HG03520 (cell line): ENCODE measurements at regions not wholly inside any gene's neighbourhood (a gene's known extent, or its start where the extent isn't known, plus 50 kb on each side); places are given as distances from the start of the nearest gene placed in this dataset.
"Not testable (repeated sequence)": the region's sequence is repeated elsewhere in the genome, so short reads cannot be mapped to it uniquely, and the experiment has no call there.

Experiments used
- ATAC-seq: cut with Tn5 transposase; IDR thresholded peaks from one replicate; pipeline ENCODE4 v1.9.1; 2021; ENCODE audit warnings: mild to moderate bottlenecking, moderate library complexity; ENCODE audit not compliant: unreplicated experiment

DNA sequence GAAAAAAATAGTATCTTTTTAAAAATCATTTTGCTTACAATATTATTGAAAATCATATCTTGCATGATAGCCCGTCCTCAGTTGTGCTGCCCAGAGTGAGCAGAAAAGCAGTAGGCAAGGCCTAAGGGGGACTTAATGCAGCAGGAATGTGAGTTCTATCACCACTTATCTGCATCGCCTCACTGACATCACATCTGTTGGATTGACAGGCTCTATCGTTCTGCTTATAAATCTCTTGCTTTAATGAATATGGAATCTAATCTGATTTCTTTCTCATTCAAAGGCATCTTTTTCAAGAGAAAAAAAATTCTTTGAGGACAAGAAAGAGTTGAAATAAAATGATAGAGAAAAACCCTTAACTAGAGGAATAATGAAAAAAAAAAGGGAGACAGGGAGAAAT is 249.9 kb downstream of the PAPSS1 start:
- ATAC-seq = no peak

DNA sequence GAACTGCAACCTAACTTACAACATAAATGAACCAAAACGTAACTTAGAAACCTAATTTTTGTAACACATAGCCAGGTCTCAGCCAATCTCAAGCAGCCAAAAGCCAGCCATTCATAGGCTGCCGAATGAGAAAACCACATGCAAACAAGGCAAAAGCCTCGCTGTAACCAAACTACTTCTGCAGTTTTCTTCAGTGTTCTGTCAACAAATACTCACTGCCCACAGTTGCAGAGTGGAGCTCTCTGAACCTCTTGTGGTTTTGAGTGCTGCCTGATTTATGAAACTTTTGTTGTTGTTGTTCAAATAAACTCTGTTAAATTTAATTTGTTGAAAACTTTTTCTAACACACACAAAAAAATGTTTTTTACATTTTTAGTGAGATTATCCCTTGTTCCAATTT is 251.2 kb downstream of the PAPSS1 start:
- no peak for ATAC-seq

DNA sequence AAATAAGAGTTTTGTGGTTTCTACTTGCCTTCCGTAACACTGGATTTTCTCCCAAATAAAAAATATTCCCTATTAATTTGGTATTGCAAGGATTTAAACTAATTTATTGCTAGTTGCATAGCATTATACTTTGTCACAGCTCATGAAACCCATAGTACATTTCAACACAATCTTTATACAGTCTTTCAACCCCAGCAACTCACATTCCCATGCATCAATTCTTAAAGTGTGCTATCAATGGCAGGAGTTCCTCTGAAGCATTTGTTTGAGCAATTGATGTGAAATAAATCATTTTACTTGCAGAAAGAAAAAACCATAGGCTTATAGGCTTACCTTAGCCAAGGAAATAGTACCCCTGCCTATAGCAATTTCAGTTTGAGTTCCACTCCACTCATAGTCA is 251.9 kb downstream of the PAPSS1 start:
- ATAC-seq = no peak

DNA sequence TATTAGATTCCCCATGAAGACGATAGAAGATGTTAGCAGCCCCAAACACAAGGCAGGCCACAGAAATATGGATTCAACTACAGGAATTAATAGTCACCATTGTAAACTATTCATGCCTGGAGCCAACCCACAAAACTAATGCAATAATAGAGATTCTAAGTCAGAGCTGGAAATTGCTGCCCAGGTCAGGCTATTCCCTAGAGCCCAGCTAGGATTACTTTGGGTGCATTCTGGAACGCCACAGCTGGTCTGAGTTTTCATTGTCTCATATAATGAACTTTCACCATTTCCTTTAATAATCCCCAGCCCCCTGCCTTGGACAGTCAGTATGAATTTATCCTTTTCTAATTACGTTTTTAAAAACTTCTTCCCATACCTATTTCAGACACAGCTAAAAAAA is 252.6 kb downstream of the PAPSS1 start:
- ATAC-seq = no peak

DNA sequence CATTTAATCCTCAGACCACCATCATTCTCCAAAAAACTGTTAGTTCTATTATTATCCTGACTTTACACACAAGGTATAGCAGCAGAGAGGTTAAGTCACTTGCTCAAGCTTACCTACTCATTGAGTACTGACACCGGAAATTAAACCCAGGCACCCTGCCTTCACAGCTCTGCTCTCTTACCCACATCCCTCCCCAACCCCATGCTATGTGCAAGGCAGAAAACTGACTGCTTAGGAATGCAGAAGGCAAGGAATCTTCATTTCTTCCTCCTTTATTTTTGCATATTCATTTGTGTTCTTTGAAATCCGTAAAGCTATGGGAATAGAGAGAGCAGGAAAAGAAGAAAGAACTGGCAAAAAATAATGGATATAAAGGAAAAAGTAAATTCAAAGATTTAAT is 261.8 kb downstream of the PAPSS1 start:
- no peak for ATAC-seq

DNA sequence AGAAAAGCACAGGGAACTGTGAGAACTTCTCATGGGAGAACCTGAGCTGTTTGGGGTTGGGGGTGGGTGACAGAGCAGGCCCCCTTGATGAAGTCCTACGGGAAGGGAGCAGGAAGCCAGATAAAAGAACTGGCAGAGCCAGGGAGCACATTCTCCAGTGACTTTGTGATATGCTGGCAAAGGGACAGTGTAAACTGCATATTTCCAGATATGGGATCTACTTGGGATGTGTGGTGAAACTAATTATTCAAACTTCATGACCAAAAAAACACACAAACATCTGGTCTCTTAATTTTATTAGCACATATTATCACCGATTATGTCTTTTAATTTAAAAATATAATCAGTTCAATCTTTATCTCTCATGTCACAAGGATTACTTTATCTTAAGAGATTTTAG is 266.0 kb downstream of the PAPSS1 start:
- no peak for ATAC-seq

DNA sequence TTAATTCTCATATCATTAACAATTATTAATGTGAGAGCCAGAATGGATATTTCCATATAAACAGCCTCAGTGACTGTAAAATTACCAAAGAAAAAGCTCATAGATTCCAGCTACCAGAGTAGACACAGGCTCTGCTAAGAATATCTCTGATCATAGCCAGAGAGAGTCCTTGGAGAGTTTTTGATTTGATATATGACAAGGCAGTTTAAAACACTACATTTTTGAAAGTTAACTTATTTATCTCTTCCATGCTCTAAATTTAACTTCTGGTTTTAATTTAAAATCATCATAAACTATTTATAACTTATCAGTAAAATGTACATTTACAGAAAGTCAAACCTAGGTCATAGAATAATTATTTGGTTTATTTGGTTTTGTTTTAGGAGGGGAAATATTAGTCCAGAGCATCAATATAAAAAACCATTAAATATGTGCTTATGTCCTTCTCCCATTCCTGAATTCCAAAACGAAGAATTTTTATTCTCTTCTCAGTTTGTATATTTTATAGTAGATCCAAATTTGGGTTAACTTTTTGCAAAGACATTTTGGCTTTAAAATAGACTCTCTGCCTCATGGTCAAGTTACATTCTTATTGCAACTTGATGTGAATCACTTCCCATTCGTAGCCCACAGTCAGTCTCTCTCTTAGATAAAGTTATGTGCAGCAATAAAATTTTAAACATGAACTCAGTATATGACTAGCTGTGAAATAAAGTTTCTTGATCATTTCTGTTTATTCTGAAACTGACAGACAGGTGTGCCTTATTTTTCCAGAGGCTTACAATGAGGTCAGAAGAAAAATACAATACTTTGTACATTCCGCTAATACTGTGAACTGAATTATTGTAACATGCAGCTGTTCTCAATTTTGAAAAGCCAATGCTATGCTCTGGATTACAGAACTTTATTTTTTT is 267.1 kb downstream of the PAPSS1 start:
- ATAC-seq = no peak

DNA sequence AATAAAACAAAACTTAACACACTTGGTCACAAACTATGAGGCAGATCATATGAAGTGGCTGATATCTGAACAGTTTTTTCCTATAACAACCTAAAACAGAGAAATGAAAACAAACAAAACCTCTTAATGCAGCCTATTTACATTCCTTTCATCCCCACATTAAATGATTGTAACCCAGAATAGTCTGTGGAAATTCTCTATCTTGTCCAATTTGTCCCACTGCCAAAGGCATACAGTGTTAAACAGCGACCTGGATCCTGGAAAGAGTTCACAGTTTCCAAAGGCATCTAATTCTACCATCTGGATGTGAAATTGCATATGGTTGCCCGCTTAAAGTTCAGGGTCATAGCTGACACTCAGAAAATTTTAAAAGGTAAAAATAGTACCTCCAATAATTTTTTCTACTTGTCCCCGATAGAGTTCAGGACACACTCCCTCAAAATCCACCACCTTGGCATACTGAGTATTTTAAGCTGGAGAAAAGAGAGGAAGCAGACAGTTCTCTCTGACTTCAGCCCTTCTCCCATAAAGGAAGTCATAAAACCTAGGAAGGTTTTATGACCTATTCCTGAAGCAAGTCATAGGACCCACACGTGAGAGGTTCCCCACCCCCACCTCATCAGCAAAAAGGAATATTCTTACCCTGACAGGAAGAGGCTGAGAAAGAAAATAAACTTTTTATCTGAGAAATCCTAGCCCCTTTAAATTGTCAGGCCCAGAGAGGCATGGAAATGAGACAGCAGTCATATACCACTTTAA is 270.2 kb downstream of the PAPSS1 start:
- no peak for ATAC-seq

DNA sequence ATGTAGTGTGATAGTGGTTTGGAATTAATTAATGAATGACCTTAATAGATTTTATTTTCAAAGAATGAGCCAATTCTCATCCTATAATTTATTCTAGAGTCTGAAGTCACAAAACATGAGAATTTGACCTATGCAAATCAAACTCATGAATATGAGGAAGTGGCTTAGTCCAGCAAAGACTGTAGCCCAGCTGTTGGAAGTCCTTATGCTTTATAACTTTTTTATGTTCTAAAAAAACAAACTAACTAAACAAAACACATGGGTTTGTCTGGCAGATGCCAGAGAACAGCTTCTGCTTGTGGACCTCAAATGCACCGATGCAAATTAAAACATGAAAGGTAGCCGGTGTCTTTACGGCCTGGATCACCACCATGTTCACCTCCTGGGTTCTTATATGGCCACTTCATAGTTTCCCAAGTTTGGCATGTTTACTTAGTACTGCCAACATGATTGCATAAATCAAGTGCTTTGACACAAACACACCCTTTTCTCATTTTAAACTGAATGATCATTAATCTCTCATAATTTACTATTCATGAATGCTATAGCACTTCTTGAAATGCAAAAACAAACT is 277.4 kb downstream of the PAPSS1 start:
- ATAC-seq = no peak

DNA sequence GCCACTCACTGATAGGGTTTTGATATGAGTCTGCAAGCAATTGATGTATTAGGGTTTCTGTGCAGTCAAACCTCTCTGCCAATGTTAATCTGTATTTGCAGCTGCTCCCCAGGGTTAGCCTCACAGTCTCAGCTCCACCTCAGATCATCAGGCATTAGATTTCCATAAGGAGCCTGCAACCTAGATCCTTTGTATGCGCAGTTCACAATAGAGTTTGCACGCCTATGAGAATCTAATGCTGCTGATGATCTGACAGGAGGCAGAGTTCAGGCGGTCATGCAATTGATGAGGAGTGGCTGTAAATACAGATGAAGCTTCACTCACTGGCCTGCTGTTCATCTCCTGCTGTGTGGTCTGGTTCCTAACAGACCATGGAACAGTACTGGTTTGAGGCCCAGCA is 280.6 kb downstream of the PAPSS1 start:
- ATAC-seq = no peak

DNA sequence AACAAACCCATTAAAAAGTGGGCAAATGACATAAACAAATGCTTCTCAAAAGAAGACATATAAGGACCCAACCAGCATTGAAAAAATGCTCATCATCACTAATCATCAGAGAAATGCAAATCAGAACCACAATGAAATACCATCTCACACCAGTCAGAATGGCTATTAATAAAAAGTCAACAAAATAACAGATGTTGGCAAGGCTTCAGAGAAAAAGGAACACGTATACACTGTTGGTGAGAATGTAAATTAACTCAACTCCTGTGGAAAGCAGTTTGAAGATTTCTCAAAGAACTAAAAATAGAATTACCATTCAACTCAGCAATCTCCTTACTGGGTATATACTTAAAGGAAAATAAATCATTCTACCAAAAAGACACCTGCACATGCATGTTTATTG is 283.6 kb downstream of the PAPSS1 start:
- ATAC-seq = not testable (repeated sequence)

DNA sequence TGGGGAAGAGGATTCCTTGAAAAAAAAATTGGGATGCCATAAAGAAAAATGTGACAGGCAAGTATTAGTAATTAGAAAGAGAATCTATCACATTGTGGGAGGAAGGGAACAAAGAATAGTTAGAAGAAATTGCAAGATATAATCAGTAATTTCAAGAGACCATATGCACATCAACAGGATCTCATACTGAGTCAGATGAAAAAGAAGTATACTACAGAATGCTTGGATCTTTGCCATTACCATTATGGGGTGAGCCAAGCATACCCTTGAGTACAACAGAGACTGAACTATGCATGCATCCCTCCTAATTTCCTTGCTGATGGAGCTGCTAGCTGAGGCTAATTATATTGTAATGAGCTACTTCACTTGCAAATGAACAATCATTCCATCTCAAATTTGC is 287.6 kb downstream of the PAPSS1 start:
- no peak for ATAC-seq

DNA sequence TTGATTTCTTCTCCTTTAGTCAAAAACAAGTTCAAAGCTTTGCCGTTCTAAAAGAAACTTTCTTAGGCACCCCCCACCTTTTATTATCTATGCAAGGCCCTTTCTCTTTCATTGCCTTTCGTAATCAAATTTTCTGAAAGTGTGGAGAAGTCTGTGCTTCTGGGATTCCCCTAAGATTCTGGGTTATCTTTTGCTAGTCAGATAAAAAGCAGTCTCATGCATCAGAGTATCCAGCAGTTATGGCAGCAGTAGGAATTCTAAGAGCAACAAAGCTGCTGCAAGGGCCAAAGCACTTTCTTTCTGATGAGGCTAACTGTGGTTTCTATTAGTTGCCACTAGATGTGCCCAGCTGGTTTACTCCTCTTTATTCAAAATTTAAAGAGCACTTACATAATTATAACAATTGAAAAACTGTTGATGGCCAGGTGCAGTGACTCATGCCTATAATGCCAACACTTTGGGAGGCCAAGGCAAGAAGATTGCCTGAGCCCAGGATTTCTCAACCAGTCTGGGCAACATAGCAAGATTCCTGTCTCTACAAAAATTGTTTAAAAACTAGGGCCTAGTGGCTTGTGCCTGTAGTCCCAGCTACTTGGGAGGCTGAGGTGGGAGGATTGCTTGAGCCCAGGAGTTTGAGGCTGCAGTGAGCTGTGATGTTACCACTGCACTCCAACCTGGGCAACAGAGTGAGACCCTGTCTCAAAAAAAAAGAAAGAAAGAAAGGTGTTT is 296.2 kb downstream of the PAPSS1 start:
- no peak for ATAC-seq

DNA sequence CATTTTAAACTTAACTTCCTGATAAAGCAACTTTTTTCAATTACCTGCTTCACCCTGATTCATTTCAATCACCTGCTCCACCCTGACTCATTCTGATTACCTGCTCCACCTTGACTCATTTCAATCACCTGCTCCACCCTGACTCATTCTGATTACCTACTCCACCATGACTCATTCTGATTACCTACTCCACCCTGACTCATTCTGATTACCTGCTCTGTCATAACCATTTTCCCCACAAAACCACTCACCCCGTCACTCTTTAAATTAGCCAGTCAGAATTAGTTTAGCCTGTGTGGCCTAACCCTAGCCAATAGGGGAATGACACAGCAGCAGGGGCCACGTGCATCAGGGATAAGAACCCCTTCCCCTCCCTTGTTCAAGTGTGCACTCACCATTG is 300.5 kb downstream of the PAPSS1 start:
- not testable (repeated sequence) for ATAC-seq

DNA sequence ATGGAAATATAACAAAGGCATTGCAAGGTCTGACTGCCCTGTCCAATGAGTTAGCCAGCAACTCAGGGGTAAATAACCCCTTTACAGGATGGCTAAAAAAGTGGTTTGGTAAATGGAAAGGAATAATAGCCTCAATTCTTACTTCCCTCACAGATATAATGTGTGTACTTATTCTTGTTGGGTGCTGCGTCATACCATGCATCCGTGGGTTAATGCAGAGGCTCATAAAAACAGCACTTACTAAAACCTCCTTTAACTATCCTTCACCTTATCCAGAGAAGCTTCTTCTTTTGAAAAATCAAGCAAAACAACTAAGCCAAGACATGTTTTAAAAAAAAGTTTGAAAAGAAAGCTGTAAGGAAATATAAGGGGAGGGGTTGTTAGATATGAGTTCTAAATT is 301.0 kb downstream of the PAPSS1 start:
- ATAC-seq = no peak

DNA sequence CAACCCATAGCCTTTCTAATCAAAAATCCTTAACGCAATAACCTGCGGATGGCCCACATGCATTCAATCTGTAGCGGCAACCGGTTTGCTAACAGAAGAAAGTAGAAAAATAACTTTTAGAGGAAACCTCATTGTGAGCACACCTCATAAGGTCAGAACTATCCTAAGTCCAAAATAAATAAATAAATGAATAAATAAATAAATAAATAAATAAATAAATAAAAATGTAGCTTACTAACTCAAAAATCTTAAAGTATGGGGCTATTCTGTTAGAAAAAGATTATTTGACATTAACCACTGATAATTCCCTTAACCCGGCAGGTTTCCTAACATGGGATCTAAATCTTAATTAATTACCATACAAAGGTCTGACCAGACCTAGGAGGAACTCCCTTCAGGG is 304.5 kb downstream of the PAPSS1 start:
- not testable (repeated sequence) for ATAC-seq

DNA sequence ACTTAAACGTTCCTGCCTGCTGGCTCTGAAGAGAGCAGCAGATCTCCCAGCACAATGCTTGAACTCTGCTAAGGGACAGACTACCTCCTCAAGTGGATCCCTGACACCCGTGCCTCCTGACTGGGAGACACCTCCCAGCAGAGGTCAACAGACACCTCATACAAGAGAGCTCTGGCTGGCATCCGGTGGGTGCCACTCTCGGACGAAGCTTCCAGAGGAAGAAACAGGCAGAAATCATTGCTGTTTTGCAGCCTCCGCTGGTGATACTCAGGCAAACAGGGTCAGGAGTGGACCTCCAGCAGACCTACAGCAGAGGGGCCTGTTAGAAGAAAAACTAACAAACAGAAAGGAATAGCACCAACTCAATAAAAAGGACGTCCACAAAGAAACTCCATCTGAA is 310.2 kb downstream of the PAPSS1 start:
- ATAC-seq = not testable (repeated sequence)

DNA sequence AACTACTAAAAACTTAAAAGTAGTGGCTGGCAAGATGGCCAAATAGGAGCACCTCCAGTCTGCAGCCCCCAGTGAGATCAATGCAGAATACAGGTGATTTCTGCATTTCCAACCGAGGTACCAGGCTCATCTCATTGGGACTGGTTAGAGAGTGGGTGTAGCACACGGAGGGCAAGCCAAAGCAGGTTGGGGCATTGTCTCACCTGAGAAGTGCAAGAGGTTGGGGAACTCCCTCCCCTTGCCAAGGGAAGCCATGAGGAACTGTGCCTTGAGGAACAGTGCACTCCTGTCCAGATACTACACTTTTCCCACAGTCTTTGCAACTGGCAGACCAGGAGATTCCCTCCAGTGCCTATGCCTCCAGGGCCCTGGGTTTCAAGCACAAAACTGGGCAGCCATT is 311.1 kb downstream of the PAPSS1 start:
- no peak for ATAC-seq

DNA sequence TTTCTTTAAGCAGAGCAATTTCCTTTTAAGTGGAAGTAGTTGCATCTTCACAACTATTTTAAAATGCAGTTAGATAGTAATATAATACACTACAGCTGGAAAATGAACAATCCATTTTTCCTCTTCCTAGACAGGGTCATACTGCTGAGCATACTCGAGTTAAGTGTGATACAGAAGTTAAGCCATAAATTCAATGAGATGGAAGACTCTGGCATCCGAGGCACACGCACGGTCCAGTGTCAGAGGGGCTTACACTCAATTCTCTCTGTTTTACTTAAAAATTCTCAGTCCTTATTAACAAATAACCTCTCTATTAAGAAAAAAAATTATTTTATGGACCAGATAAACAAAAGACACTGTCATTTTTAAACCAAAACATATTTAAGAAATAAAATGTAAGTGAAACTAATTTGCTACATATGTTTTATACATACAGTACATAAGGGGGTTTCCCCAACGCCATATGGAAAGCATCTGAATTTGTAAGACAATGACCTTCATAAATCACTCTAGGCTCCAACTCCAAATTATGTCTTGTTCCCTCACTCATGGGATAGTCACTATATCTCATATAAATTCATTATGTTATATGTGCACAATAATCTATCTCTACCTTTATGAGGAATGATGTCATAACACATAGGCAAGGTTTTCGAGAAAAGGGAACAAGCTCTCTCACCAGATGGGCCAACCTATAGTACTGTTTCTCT is 315.3 kb downstream of the PAPSS1 start:
- no peak for ATAC-seq

DNA sequence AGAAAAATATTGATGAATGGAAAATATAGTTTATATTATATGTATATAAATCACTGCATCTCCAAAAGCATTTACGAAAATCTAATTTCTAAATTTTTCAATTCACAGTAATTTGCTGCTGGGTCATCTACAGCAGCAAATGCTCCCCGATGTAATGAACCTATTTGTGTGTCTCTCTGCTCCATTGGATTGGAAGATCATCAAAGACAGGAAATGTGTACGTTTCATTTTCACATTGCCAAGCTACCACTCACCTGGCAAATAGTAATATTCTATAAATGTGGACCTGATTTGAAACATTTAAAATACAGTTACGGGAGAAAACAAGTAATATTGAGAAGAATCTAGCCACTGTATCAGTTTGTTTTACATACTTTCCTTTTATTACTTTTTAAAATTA is 317.7 kb downstream of the PAPSS1 start:
- ATAC-seq = no peak

DNA sequence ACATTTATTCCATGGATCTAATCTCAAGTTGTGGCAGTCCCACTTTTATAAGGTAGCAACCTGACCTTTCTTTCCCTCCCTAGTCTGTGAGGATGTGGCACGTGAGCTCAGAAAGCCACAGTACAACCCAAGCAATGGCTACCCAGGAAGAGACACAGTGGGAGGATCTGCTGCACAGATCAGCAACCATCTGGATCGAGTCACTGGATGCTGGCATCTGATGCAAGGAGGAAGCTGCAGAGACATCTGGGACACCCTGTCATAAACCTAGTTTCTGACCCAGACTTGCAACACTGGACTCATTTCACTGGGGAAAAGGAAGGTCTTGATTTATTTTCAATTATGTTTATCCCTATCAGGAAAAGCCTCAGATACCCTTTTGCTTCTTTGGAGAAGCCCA is 327.1 kb downstream of the PAPSS1 start:
- no peak for ATAC-seq
